Mesenteric fat pad (tissue), 1 donor: ENCODE measurements at regions not wholly inside any gene's neighbourhood (a gene's known extent, or its start where the extent isn't known, plus 50 kb on each side); places are given as distances from the start of the nearest gene placed in this dataset.

Experiments used
- DNase-seq: peaks from one replicate; pipeline ENCODE4 v3.0.0-alpha.2; 2020; ENCODE audit warnings: low spot score
- donor health status: DM: yes; HTN: yes; CAD: no.

DNA sequence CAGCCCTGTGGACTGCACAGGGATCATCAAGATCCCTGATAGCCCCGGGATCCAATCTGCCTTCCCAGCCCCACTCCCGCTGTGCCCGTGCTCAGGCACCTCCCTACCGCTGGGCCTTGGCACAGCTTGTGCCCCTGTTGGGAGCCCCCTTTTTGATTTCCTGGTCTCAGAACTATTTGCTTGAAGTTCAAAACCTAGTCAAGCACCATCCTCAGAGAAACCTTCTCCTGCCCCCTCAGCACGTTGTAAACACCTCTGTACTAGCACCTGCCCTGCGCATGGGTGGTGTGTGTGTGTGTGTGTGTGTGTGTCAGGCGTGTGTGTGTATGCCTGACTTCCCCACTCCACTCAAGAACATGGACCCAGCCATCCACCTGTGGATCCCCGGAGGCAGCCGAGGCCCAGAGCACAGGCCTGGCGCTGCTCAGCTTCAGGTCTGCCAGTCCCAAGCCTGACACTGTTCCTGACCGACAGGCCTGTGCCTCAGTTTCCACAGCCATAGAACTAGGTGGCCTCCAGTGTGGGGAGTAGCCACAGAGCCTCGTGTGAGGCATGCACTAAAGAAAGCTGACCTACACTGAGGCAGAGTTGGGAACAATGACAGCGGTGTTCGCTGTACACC is 65.5 kb downstream of the ADRA2C start:
- no peak for DNase-seq

DNA sequence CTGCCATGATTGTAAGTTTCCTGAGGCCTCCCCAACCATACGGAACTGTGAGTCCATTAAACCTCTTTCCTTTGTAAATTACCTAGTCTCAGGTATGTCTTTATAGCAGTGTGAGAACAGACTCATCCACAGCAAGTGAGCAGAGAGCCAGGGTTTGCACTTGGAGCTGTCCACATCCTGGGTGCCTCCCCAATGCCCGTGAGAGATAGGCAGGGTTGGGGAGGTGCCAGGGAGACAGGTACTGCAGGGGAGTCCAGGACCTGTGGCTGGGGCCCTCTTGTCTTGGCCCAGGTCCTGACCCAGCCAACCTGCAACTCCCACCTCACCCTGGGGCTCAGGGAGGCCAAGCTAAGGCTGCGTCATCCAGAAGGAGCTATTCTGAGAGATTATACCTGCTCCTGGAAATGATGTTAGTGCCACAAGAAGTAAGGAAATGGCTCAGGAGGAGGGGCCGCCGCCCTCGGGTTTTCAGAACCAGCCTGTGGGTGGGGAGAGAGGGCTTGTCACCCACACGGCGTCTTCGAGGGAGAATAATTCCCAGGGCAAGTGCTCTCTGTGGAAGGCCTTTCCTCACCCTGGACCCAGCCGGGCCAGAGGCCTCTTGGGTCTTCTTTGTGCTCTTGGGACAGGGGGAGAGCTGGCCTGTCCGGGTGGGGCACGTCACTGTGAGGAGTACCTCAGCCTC is 66.5 kb downstream of the ADRA2C start:
- no peak for DNase-seq

DNA sequence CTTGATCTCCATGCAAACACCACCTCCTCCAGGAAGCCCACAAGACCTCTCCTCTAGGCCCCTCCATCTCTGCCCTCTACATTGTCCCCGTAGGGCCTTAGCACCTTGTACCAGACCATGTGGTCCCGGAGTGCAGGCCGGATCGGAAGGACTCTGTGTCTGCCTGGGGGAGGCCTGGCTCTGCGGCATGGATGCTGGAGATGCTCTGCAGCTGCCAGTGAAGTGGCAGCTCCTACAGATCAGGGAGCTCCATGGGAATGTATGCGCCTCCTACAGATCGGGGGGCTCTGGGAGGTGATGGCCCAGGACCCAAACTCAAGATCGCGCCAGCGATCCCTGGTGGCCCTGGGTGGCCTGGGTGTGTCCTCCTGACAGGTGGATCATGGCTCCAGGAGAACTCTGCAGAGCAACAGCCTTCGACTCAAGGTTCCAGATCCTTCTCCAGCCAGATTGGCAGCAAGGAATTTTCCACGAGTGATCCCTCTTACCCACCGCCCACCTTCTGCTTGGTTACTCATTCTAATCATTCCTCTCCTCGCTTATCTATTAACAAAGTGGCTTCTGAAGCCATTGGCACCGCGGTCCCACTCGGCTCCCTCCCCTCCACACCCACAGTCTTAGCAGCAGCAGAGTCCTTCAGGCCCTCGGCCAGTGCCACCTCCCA is 67.3 kb downstream of the ADRA2C start:
- DNase-seq, result no peak

DNA sequence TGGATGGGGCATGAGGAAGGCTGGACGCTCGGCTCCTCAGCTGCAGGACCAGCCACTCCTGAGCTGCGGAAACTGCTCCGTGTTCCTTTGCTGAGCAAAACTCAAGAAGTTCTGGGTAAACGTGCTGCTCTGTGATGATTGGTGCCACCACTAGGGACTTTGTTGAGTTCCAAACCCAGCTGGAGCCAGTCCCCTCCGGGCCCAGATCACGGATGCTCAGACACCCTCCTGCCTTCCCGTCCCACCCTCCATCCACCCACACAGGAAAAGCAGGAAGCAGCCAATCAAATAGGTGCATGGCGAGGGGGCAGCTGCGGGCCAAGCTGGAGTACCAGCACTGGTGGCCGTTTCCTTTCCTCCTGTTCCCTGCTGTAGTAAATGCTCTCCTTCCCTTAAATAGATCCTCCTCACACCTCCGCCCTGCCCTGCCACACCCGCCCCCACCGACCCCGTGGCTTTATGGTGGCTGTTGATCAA is 68.0 kb downstream of the ADRA2C start:
- DNase-seq, result no peak

DNA sequence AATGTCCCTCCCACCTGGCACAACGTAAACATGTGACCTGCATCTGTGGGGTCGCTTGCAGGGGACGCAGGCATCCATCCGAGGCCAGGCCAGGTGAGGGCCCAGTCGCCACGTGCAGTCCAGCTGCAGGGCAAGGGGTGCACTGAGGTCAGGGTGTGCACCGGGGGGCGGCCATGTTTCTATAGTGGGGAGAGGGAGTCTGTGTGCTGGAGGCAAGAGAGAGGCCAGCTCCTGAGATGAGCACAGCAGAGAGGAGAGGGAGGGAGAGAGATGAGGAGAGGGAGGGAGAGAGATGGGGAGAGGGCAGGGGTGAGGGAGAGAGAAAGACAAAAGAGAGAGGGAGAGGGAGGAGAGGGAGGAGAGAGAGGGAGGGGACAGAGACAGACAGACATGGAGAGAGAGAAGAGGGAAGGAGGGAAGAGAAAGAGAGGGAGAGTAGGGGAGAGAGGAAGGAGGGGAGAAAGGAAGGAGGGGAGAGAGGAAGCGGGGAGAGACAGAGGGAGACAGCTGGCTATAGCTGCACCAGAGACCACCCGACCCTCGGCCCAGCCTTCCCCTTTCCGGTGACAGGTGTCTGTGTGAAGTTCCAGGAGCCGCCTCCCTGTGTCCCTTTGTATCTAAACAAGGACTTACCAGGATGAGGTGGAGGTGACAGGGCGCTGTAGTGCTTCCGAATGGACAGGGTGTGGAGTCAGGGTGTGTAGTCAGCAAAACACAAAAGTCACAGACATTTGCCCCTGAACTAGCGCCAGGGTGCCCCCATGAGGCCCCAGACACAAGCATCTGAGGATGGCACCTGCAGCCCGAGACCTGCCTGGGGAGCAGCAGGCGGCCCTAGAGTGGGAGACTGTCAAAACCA is 68.7 kb downstream of the ADRA2C start:
- DNase-seq, result no peak

DNA sequence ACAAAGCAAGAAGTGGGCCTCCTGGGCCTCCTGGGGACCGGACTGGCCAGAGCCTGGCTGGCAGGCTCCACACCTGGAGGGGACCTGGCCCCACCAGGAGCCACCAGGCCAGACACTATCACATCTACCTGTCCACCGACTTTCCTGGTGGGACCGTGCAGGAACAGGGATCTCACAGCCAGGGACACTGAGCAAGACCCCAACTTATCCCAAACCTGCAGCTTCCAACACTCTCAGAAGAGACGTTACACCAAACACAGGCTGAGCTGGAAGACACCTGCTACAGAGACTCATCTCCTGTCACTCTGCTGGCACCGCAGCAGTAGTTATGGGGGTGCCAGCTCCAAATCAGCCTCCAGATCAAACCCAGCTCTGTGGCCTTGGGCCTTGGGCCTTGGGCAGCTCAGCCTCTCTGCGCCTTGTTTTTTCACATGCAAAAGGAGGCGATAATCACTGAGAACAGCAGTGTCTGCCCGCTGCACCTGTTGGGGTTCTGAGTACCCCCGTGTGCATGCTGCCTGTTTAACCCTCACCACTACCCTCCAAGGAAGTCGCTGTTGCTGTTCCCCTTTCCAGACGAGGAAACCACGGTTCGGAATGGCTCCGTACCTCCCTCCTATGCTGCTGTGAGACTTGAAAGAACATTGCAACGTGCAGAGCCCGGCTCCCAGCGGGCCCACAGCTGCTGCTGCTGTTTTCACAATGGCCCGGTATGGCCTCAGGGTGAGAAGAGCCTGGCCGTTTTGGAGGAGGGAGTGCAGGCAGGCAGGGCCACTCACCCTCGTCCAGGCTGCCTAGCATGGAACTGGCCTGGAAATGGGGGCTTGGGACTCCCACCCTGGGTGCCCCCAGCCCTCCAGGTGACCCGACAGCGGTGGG is 69.6 kb downstream of the ADRA2C start:
- no peak for DNase-seq

DNA sequence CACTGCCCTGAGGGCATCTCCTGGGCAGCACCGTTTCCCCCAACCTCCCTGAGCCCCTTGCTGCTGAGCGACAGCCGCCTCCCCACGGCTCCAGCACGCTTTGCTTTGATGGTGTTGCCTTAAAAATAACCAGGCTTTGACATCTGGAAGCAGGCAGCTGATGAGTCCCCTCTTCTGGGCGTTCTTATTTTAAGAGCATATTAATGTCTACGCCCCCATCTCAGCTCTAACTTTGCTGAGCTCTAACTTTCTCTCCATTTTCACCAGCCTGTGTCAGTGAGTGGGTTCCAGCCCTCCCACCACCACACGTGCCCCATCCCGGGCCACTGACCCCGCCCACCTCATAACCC is 70.2 kb downstream of the ADRA2C start:
- DNase-seq, result no peak

DNA sequence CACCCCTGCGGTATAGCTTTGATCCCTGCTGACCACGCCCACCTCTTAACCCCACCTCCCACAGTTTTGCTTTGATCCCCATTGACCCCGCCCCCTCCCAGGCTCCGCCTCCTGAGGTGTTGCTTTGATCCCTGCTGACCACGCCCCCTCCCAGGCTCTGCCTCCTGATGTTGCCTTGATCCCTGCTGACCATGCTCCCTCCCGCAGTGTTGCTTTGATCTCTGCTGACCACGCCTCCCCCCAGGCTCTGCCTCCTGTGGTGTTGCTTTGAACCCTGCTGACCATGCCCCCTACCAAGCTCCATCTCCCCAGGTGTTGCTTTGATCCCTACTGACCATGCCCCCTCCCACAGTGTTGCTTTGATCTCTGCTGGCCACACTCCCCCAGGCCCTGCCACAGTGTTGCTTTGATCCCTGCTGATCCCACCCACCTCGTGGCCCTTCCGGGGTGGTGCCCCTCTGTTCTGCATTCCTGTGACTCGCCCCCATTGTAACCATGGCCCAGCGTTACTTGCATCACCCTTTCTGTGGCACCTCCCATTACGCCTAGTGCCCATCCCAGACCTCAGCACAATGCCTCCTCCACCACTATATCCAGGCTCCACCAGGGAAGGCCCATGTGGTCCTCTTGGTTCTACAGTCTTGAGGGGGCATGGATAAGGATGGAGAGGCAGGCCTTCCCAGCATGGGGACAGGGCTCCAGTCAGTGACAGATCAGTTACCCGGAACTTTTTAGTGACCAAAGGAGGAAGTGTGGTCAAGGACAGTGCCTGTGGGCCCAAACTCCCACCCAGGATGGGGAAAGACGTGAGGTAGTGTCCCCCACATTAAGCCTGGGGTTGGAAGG is 70.8 kb downstream of the ADRA2C start:
- no peak for DNase-seq

DNA sequence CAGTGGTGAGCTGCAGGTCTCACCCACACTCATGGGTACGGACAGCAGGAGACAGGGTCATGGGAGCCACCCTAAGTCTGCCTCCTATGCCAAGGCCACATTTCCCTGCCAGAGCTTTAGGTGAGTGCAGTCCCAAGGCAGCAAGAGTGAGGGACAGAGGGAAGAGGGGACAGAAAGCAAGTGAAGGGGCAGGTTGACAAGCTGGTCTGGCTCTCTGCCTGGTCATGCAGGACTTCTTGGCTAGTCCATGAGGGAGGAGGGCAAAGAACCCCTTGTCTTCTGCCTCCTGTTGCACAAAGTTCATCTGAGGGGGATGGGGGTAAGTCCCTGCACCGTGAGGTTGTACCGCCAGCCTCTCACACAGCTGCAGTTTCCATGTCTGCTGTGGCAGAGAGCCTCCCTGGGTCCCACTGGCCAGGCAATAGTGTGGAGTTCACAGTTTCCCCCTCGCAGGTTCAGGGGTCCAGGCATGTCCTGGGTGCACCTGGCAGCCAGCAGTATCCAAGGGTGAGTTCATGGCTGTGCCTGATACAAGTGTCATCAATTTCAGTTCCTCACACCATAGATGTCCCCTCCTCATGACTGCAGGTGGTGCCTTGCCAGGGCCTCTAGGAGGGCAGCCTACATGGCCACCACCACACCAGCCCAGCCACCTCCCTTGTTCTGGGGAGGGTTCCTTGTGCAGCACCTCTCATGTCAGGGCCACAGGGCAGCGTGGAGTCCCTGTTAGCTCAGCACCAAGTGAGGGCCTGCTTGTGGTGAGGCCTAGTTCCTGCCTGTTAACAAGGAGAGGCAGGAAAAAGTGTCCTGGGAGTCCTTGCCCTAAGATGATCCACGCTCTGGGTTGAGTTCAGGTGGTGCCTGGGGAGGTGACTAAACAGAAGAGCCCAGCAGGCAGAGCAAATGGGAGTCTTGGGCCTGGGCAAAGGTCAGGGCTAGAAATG is 72.5 kb downstream of the ADRA2C start:
- DNase-seq, result no peak

DNA sequence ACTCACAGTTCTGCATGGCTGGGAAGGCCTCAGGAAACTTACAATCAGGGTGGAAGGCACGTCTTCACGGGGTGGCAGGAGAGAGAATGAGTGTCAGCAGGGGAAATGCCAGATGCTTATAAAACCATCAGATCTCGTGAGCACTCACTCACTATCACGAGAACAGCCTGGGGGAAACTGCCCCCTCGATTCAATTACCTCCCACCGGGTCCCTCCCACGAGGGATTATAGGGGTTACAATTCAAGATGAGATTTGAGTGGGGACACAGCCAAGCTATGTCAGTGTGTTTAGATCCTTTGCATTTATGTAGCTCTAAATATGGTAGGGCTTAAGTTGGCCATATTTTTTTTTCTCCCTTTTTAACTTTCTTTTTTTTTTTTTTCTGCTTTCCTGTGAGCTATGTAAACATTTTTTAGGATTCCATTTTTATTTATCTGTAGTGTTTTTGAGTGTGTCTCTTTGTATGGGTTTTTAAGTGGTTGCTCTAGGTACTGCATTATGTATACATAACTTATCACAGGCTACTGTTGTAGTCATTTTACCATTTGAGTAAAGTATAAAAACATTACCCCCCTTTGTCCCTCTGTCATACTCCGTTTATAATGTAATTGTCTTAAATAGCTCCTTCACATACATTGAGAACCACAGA is 79.0 kb downstream of the ADRA2C start:
- DNase-seq, result no peak

DNA sequence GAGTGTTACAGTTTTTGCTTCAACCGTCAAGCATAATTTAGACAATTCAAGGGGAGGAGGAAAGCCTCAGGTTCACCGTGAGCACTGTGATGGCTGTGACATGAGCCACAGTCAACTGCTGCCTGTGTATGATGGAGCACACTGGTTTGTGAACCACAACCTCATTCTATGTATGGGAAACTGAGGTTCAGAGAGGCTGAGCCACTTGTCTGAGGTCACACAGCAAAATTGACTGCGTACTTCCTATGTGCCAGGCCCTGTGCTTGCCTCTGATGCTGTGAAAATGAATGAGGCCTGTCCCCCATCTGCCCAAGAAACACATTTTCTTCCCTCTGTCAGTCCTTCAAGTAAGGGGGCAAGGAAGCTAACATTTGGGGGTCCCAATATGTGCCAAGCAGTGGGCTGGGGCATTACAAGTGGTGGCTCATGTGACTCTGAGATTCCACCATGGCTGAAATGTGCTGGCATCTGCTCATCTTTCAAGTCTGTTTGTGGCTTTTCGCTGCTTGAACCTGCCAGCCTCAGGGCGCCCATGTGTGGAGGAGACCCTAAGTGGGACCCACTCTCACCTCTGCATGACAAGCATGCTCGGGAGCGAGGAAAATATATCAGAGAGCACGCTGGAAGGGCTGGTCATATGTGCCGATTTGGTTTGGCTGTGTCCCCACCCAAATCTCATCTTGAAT is 79.7 kb downstream of the ADRA2C start:
- no peak for DNase-seq

DNA sequence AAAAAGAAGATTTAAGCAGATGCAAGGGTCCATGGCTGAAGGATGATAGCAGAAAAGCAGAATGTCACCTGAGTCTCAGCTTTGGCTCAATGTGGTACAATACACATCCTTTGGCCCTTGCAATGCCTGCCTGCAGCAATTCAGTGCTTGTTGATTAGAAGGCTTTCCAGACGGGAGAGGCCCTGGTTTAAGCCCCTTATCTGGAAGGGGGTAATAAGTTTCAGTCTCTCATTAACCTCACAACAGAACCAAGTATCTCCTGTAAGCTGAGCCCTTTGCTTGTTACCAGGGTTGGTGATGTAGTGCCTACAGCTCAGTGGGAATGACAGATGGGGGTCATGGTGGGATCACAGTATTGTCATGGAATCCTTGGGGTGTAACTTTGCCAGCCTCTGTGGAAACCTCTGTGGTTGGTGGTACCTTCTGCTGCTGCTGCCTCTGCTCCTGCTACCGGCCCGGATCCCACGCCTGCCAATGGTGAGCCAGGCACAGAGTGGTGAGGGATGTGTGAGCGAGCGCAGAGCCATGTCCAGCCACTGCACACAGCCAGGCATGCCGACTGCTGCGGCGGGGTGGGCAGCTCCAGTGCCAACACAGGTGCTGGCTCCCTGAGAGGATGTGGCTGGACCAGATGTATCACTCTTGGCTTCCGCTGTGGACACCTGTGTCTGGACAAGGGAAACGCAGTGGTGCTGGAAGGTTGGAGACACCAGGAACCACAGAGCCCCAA is 81.2 kb downstream of the ADRA2C start:
- DNase-seq, result no peak

DNA sequence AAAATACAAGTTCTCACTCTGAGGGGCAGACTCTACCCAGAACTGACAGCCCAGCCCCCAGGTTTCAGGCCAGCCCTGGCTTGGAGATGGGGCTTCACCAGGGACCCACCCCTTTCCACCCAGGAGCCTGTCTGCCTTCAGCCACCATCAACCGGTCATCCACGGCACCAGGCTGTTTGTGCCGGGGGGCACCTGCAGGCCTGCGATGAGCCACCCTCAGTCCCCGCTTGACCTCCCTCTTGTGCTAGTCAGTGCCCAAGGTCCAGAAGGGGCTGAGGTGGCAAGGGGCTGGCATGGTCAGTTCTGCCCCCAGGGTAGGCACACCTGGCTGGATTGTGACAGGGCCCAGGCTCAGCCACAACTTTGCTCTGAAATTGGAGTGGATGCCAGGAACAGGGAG is 82.1 kb downstream of the ADRA2C start:
- no peak for DNase-seq

DNA sequence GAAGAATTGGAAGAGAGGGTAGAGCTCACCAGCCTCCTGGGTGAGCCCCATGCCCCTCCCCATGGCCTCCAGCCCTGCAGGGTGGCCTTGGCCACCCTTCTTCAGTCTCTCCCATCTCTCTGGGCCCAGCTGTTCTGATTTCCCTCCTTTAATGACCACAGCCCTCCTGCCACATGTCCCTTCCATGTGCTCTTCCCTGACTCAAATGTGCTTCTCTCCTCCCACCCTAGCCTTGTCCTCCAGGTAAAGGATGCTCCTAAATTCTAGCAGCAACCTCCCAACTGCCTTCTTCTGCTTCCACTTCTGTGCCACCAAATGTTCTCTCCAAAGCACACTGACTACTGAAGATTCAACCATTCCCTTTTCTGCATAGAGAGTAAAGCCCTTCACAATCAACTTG is 83.0 kb downstream of the ADRA2C start:
- no peak for DNase-seq

DNA sequence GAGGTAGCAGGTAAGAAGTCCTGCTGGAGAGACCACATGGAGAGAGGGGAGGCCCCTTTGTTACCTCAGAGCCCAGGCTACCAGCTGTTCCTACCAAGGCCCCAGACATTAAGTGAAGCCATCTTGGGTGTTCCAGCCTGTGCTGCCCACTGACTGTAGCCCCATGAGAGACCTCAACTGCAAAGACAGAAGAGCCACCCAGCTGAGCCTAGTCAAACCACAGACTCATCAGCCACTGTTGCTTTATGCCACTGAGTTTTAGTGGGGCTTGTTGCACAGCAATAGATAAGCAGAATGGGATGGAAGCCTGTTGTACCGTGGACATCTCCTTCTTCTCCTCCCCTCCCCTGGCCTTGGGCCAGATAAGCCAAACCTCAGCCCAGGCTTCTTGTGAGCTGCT is 83.9 kb downstream of the ADRA2C start:
- DNase-seq, result no peak

DNA sequence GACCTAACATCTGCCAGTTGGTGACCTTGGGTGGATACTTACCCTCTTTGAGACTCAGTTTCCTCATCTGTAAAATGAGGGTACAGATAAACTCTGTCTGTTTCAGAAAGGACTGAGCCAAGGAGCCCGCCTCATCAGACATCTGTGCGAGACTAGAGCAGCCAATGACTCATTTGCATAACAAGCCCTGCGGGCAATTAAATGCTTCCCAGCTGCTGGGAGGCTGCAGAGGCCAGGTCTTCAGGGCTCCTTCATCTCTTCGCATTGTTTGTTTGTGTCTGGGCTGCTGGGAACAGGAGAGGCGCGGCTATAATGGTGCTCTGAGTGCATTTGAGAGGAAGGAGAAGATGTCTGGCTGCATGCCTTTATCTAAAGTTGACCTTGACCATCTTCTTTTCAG is 85.0 kb downstream of the ADRA2C start:
- no peak for DNase-seq

DNA sequence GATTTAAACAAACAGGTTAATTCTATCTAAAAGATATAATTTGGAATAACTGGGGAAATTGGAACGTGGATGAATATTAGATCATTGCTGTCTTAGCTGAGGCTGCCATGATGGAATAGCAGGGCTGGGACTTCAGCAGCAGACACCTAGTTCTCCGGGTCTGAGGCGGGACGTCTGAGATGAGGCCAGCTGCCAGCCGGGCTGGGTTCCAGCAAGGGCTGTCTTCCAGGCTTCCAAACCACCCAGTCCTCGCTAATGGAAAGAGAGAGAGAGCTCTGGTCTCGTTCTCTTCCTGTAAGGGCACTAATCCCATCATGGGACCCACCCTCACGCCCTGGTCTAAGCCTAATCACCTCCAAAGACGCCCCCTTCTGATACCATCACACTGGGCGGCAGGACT is 85.7 kb downstream of the ADRA2C start:
- no peak for DNase-seq
